ENCODE measurements at regions not wholly inside any gene's neighbourhood (a gene's known extent, or its start where the extent isn't known, plus 50 kb on each side); places are given as distances from the start of the nearest gene placed in this dataset.

DNA sequence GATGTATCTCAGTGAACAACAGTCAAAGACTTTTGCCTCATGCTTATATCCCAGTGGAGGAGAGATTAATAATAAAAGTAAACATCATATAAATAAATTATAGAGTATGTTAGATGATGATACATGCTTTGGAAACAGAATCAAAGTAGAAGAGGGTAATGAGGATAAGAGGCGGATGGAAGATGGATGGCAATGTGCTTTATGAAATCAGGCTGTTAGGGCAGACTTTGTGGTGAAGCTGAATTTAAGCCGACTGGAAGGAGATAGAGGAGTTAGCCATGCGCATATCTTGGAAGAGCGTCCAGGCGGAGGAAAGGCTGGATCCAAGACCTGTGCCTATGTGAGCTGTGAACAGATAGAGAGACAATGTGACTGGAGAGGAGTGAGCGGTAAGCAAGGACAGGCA lies 74.9 kb upstream of the GUCY1A1 start:
- H3K4me1 ChIP-seq (ENCODE audit: low read depth): no peaks in the 10 kb centered on the region
- ATAC-seq: no peak
- TF ChIP-seq, protein P1, sequence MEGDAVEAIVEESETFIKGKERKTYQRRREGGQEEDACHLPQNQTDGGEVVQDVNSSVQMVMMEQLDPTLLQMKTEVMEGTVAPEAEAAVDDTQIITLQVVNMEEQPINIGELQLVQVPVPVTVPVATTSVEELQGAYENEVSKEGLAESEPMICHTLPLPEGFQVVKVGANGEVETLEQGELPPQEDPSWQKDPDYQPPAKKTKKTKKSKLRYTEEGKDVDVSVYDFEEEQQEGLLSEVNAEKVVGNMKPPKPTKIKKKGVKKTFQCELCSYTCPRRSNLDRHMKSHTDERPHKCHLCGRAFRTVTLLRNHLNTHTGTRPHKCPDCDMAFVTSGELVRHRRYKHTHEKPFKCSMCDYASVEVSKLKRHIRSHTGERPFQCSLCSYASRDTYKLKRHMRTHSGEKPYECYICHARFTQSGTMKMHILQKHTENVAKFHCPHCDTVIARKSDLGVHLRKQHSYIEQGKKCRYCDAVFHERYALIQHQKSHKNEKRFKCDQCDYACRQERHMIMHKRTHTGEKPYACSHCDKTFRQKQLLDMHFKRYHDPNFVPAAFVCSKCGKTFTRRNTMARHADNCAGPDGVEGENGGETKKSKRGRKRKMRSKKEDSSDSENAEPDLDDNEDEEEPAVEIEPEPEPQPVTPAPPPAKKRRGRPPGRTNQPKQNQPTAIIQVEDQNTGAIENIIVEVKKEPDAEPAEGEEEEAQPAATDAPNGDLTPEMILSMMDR (IDR thresholded peaks at IDR 0.05): no peak

DNA sequence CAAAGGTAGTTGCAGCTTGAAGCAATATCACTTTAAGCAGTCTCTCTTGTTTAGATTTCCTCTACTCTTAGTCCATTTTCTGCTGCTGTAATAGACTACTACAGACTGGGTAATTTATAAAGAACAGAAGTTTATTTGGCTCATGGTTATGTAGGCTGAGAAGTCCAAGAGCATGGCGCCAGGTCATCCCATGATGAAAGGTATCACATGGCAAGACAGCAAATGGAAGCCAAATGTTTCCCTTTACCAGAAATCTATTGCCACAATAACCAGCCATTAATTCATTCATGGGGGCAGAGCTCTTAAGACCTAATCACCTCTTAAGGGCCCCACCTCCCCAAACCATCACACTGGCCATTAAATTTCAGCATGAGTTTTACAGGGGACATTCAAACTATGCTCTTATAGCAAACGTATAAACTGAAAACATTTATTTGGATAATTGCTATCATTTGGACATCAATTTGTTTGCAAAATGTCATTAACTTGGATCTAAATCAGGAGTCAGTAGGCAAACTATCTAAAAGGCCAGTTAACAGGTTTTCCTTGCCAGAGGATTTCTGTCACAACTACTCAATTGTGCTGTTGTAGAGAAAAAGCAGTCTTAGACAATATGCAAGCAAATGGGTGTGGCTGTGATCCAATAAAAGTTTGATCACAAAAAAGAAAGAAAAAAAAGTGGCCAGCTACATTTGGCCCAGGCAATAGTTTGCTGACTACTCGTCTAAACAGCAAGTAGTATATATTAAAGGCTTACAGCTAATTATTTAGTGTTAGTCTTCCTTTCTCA lies 75.7 kb upstream of the GUCY1A1 start:
- H3K4me3 ChIP-seq: no peak overlapping the region
- TF ChIP-seq, protein P1 (IDR thresholded peaks at IDR 0.05): no peak
- no peaks in the 10 kb centered on the region for H3K9me3 ChIP-seq
- H3K4me1 ChIP-seq (ENCODE audit: low read depth): no peaks in the 10 kb centered on the region
- no peak for ATAC-seq
- no peaks in the 10 kb centered on the region for H3K36me3 ChIP-seq (ENCODE audit: low read depth)
- intact Hi-C loops (cut with DNase I, micrococcal nuclease): no loop called here
- DNase-seq: no peak

More for the DNA sequence above, 74.9 kb upstream of the GUCY1A1 start:
- intact Hi-C loops (cut with DNase I, micrococcal nuclease): no loop called here
- Histone ChIP-seq H3K9me3 (no peaks in the 10 kb centered on the region), H3K4me3 (no peak overlapping the region), H3K36me3 (ENCODE audit: low read depth) (no peaks in the 10 kb centered on the region)
- no peak for DNase-seq

DNA sequence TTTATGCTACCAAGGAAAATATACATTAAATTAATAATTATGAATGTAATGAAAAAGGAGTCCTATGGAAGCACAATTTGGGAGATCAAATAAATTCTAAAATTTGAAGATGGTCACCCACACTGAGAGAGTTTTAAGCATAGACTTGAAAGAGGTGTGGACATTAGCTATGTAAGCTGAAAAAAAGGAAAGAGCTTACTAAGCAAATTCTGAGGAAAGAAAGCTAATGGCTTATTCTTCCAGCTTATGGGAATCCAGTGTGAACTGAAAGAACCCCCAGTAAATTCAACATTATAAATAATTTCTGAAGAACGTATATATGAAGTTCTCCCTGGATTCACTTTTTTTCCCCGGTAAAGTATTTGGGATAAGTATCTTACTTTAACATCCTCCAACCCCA lies 78.2 kb upstream of the GUCY1A1 start:
- intact Hi-C loops (cut with DNase I, micrococcal nuclease): no loop called here
- TF ChIP-seq, protein P1 (IDR thresholded peaks at IDR 0.05): no peak
- ATAC-seq (no peak), DNase-seq (no peak)
- no peaks in the 10 kb centered on the region for H3K4me1 ChIP-seq (ENCODE audit: low read depth)
- no peak overlapping the region for H3K4me3 ChIP-seq
- no peaks in the 10 kb centered on the region for H3K36me3 ChIP-seq (ENCODE audit: low read depth)
- no peaks in the 10 kb centered on the region for H3K9me3 ChIP-seq

DNA sequence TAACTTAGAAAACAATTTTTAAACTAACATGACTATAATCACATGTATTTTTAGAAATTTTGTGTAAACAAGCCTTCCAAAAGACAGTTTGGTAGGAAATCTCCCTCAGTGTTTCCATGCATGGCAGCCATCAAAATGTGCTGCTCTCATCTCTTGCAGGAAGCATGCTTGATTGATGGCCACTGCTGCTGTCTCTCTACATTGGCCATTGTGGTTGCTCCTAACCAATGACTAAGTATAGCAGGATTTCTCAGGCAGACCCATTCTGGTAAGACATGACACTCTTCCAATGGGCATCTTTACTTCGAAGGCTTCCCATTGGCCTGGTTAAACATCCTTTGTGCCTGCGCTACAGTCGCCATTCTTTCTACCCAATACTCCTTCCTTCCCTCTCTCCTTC lies 78.9 kb upstream of the GUCY1A1 start:
- no peak overlapping the region for H3K4me3 ChIP-seq
- H3K9me3 ChIP-seq: no peaks in the 10 kb centered on the region
- H3K4me1 ChIP-seq (ENCODE audit: low read depth): no peaks in the 10 kb centered on the region
- DNase-seq (no peak), ATAC-seq (no peak)
- no peaks in the 10 kb centered on the region for H3K36me3 ChIP-seq (ENCODE audit: low read depth)
- intact Hi-C loops (cut with DNase I, micrococcal nuclease): no loop called here
- TF ChIP-seq, protein P1 (IDR thresholded peaks at IDR 0.05): no peak

DNA sequence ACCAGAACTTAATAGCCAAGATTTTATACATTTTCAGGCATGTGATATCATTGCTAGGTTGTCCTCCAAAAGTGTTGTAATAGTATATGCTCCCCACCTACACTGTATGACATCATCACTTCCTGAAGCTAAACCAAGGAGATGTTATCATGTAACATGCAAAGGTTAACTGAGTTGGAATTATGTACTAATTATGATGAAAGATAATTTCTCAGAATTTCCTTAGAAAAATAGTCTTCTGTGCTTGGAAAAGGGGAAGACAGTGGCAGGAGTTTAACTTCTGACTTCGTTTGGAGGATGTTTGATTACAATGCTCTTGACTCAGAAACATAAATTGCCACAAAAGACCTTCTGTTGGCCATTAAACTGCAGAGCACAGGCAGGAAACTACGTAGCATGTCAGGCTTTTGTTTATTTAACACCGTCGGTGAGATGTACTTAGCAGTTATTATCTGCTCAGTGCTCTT lies 83.6 kb upstream of the GUCY1A1 start:
- no peak for DNase-seq
- Histone ChIP-seq H3K9me3 (no peaks in the 10 kb centered on the region), H3K4me1 (ENCODE audit: low read depth) (no peaks in the 10 kb centered on the region), H3K36me3 (ENCODE audit: low read depth) (no peaks in the 10 kb centered on the region), H3K4me3 (no peak overlapping the region)
- peak; percentile 49 for ATAC-seq
- intact Hi-C loops (cut with DNase I, micrococcal nuclease): no loop called here
- TF ChIP-seq, protein P1 (IDR thresholded peaks at IDR 0.05): no peak

Measured in mucosa of descending colon (tissue), 3 donors.